ENCODE measurements at regions not wholly inside any gene's neighbourhood (a gene's known extent, or its start where the extent isn't known, plus 50 kb on each side); places are given as distances from the start of the nearest gene placed in this dataset.

DNA sequence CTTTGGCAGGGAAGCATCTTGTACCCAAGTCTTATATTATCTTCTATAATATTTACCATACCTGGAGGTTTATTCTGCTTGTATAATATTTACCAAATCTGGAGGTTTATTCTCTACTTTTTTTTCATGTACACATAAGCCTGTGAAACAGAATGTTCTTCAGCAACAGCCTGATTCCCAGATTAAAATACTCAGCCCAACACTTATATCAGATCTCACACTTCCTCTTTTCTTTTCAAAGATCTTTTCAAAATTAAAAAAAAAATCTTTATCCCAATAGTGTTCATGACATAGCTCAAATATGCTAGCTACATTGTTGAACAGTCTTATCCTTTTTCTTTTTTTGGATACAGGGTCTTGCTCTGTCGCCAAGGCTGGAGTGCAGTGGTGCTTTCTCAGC lies 300.7 kb downstream of the LMO7 start:
- DNase-seq (ENCODE audit: low spot score): no peak

DNA sequence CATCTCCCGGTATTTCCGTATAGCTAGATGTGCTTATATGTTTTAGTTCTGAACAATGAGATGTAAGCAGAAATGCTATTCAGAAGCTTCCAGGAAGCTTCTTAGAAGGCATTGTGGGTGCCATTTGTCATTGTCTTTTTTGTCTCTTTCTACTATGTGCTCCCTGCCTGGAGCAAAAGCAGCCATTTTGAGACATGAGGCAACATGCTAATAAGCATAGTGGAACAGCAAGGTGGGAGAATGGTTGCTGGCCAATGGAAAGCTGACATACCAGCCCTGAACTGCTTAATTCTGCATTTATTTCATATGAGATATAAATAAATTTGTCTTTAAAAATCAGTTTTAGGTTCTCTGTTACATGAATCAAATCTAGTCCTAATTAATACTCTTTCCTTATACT lies 299.7 kb downstream of the LMO7 start:
- DNase-seq (ENCODE audit: low spot score): no peak

GRCh38 chr13:75934889-75935288 lies 298.8 kb downstream of the LMO7 start:
- DNase-seq (ENCODE audit: low spot score): no peak

GRCh38 chr13:75932636-75933035 lies 296.5 kb downstream of the LMO7 start:
- DNase-seq (ENCODE audit: low spot score): no peak

DNA sequence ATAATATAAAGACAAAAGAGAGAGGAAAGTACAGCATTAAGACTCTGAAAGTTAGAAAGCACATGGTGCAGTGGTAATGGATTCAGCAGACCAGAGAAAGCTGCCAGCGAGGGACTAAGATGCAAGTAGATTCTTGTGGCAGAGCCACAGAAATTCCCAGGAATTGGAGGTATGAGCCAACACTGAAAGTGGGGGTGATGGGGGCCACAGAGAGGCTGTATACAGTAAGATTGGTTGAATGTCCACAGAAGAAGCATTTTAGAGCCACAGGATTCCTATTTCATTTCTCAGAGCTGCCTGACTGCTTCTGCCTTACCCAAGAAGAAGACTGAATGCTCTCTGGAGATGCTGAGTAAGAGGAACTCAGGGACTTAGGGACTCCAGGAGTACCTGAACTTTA lies 295.0 kb downstream of the LMO7 start:
- DNase-seq (ENCODE audit: low spot score): no peak

- no peak for DNase-seq (ENCODE audit: low spot score)
Measured at GRCh38 chr13:75929076-75929475, 292.9 kb downstream of the LMO7 start.

DNA sequence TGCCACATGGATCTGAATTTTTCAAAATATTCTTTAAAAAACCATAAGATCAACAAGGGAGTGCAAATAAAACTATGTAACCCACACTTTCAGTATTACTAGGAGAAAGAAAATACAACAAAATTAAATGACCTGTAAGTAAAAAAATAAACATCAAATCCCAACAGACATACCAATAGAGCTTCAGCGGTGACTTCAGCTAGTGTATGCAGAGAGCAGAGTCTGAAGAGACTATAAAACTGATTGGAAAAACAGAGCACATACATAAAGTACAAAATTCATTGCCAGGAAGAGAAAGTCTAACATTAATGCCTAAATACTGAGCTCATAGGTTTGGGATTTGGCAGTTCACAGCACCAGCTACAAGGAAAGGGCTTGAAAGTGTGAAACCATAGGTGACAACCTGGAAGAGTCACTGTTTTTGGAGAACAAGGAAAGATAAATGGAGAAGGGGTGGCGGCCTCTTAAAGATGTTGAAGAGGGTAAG lies 291.1 kb downstream of the LMO7 start:
- no peak for DNase-seq (ENCODE audit: low spot score)

- no peak for DNase-seq (ENCODE audit: low spot score)
Measured at GRCh38 chr13:75920536-75920935, 284.4 kb downstream of the LMO7 start.

- DNase-seq (ENCODE audit: low spot score): no peak
Measured at GRCh38 chr13:75919660-75920199, 283.6 kb downstream of the LMO7 start.

GRCh38 chr13:75915066-75915465 lies 278.9 kb downstream of the LMO7 start:
- DNase-seq (ENCODE audit: low spot score): no peak

DNA sequence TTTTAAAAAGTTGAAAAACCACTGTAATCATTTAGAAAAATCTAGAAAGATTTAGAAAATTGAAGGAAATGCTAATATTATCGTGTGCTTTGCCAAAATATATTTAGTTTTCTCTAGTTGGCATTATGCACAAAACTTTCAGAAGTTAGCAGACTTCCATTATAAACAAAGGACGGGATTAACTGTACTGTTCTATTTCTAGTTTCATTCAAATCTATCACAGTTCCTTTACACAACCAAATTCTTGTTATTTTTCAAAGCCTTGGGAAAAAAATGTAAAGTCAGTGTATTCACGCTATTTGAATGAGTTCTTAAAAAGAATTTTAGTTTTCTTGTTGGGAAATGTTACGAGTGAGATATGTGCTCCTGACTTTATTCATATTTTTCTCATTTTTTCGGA lies 277.8 kb downstream of the LMO7 start:
- no peak for DNase-seq (ENCODE audit: low spot score)

DNA sequence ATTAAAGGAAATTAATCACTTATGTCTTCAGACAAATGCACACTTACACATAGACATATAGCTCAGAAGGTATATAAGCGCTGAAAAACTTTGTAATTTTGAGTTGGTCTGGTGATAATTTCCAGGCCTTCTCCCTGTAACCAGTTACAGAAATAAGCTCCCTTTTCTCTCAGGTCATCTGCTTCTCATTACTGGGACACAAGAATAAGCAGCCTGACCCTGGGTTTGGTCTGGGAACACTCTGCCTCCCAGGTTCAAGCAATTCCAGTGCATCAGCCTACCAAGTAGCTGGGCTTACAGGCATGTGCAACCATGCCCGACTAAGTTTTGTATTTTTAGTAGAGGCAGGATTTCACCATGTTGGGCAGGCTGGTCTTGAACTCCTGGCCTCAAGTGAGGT lies 274.5 kb downstream of the LMO7 start:
- DNase-seq (ENCODE audit: low spot score): no peak

Measured in Ammon's horn (tissue), 1 donor.